GM12878 (cell line): ENCODE measurements at regions not wholly inside any gene's neighbourhood (a gene's known extent, or its start where the extent isn't known, plus 50 kb on each side); places are given as distances from the start of the nearest gene placed in this dataset.

ENCODE experiments used
- ATAC-seq: fragments of 200-7000 bp; cut with Tn5 transposase; 3 replicates; pipeline ENCODE4 v1.9.1; 2020; ENCODE audit warnings: mild to moderate bottlenecking, moderate library complexity
- BruUV-seq: library from RNA; stranded (reverse); fragments of 400-500 nt; replicated peaks from 2 replicates; lab custom pipeline; 2021; lab: Mats Ljungman, UMichigan
- CTCF ChIA-PET: fragments of 300-600 bp; sonication (Branson Sonifier 250); formaldehyde crosslinking; extraction: SDS; loops from one replicate; lab custom pipeline; 2021; ENCODE audit warnings: inconsistent platforms; lab: Yijun Ruan, JAX
- POLR2A ChIA-PET: fragments of 350-600 bp; formaldehyde crosslinking; extraction: SDS; loops from one replicate; lab custom pipeline; 2021; ENCODE audit warnings: inconsistent platforms; lab: Charles Lee
- RAD21 ChIA-PET: fragments of 300-600 bp; sonication (Branson Sonifier 250); formaldehyde crosslinking; loops from one replicate; lab custom pipeline; 2023; ENCODE audit warnings: antibody characterized with exemption; ENCODE audit not compliant: unreplicated experiment; lab: Charles Lee
- SMC1A ChIA-PET: fragments of 300-600 bp; sonication (Branson Sonifier 250); formaldehyde crosslinking; loops from one replicate; lab custom pipeline; 2023; ENCODE audit not compliant: unreplicated experiment, uncharacterized antibody; lab: Charles Lee
- DNase-seq: peaks from one replicate; pipeline ENCODE4 v3.0.0-alpha.2; 2011; ENCODE audit warnings: low read depth, low spot score
- FAIRE-seq: peaks from 3 replicates; lab custom pipeline; 2011; peaks lifted over from hg19 to GRCh38; lab: Jason Lieb, UNC
- H2AFZ ChIP-seq: 2 replicates; pipeline ENCODE4 v1.6.0; 2011; ENCODE audit warnings: low read depth, low read length, control low read depth; ENCODE audit not compliant: control insufficient read depth
- H3K27ac ChIP-seq: 2 replicates; pipeline ENCODE4 v1.5.1; 2011; ENCODE audit warnings: control low read depth; ENCODE audit not compliant: control insufficient read depth, insufficient read depth
- H3K27me3 ChIP-seq, 2 experiments: replicated peaks in 1 of 2; 2 replicates each; pipeline versions ENCODE4 v1.6.0 to v1.6.1; 2011; ENCODE audit warnings: low read length in 1 of 2; ENCODE audit not compliant: control insufficient read depth in 2 of 2, insufficient read depth in 2 of 2
- H3K36me3 ChIP-seq, 2 experiments: 2 replicates each; pipeline ENCODE4 v1.5.1; 2011; ENCODE audit warnings: low read length in 1 of 2; ENCODE audit not compliant: control insufficient read depth in 2 of 2, insufficient read depth in 2 of 2
- H3K4me1 ChIP-seq: 2 replicates; pipeline ENCODE4 v1.6.1; 2011; ENCODE audit warnings: mild to moderate bottlenecking, low read length, moderate library complexity, mixed read lengths; ENCODE audit not compliant: control insufficient read depth, insufficient read depth
- H3K4me2 ChIP-seq: 2 replicates; pipeline ENCODE4 v1.6.0; 2011; ENCODE audit warnings: control low read depth; ENCODE audit not compliant: control insufficient read depth, insufficient read depth
- H3K4me3 ChIP-seq: fragments of 200-600 bp; sonication (generic); 2 replicates; pipeline ENCODE4 v1.5.1; 2016
- H3K79me2 ChIP-seq: 2 replicates; pipeline ENCODE4 v1.6.0; 2011; ENCODE audit warnings: low read length; ENCODE audit not compliant: control insufficient read depth, insufficient read depth
- H3K9ac ChIP-seq: 2 replicates; pipeline ENCODE4 v1.8.0; 2011; ENCODE audit warnings: low read length, control low read depth, mixed read lengths; ENCODE audit not compliant: control insufficient read depth, insufficient read depth
- H3K9me3 ChIP-seq: replicated peaks from 3 replicates; pipeline ENCODE4 v1.5.1; 2011; ENCODE audit warnings: mild to moderate bottlenecking, low read length; ENCODE audit not compliant: control insufficient read depth, insufficient read depth
- H4K20me1 ChIP-seq: 2 replicates; pipeline ENCODE4 v1.6.0; 2011; ENCODE audit not compliant: control insufficient read depth, insufficient read depth
- ATF7 ChIP-seq: fragments of 450-650 bp; IDR thresholded peaks from 2 replicates; pipeline ENCODE4 v1.6.1; 2016; ENCODE audit warnings: low read depth, mild to moderate bottlenecking
- BMI1 ChIP-seq: fragments of 450-650 bp; IDR thresholded peaks from 2 replicates; pipeline ENCODE4 v1.6.1; 2016; ENCODE audit warnings: mild to moderate bottlenecking, moderate library complexity, borderline replicate concordance
- CHD1 ChIP-seq: IDR thresholded peaks from 2 replicates; pipeline ENCODE4 v1.6.1; 2012; ENCODE audit warnings: low read depth, low read length, improper control_type of control experiment
- FOXM1 ChIP-seq: IDR thresholded peaks from 2 replicates; pipeline ENCODE4 v1.6.1; 2012; ENCODE audit warnings: low read depth, mild to moderate bottlenecking, inconsistent platforms, low read length, moderate library complexity
- NFIC ChIP-seq: IDR thresholded peaks from 2 replicates; pipeline ENCODE4 v1.6.1; 2012; ENCODE audit warnings: low read depth, mild to moderate bottlenecking, inconsistent platforms, low read length, moderate library complexity
- NKRF ChIP-seq: fragments of 450-650 bp; conservative IDR thresholded peaks from 2 replicates; pipeline ENCODE4 v1.6.1; 2017; ENCODE audit warnings: mild to moderate bottlenecking, moderate library complexity
- RAD51 ChIP-seq: fragments of 450-650 bp; IDR thresholded peaks from 2 replicates; pipeline ENCODE4 v1.6.1; 2016; ENCODE audit warnings: moderate library complexity, mild to moderate bottlenecking, inconsistent platforms
- RUNX3 ChIP-seq: IDR thresholded peaks from 2 replicates; pipeline ENCODE4 v1.6.1; 2012; ENCODE audit warnings: low read length, inconsistent platforms
- SREBF2 ChIP-seq: IDR thresholded peaks from 2 replicates; pipeline ENCODE4 v1.6.1; 2012; ENCODE audit warnings: mild to moderate bottlenecking, low read length
- SUZ12 ChIP-seq: fragments of 200-600 bp; sonication (generic); IDR thresholded peaks from one replicate; pipeline ENCODE4 v1.6.1; 2018; ENCODE audit warnings: antibody characterized with exemption, mild to moderate bottlenecking; ENCODE audit not compliant: unreplicated experiment
- TCF7 ChIP-seq: IDR thresholded peaks from 2 replicates; pipeline ENCODE4 v1.6.1; 2014; ENCODE audit warnings: antibody characterized with exemption, borderline replicate concordance
- ZBED1 ChIP-seq: IDR thresholded peaks from 2 replicates; pipeline ENCODE4 v1.6.1; 2016; ENCODE audit warnings: borderline replicate concordance
- WGBS: methylation state at CpG from one replicate; pipeline ENCODE4 v1.1.6; 2016; ENCODE audit warnings: low lambda C conversion rate; ENCODE audit not compliant: insufficient replicate concordance, insufficient coverage; ENCODE audit errors: missing lambda C conversion rate; 5-methylcytosine and 5-hydroxymethylcytosine counted together
- in situ Hi-C: fragments of 300-500 bp; cut with MboI; formaldehyde crosslinking; loops from 9 replicates; pipeline ENCODE4 v1.14.3; 2018; ENCODE audit warnings: mixed read lengths
- intact Hi-C: fragments of 100-400 bp; cut with micrococcal nuclease; formaldehyde crosslinking; loops from one replicate; pipeline ENCODE4 v1.14.2; 2022; ENCODE audit not compliant: unreplicated experiment

GRCh38 chr12:89185889-89186288 is 166.4 kb downstream of the DUSP6 start:
- TF ChIP-seq NFIC (no peak), SREBF2 (no peak), SUZ12 (no peak), CHD1 (no peak), ATF7 (no peak)
- TF ChIP-seq, all 136 proteins: peak for 0
- ChIA-PET SMC1A (interaction anchor here (1.2 kb wide), 1 partner anchor 10 kb away, joined by 3 read pairs; no protein-coding TSS in a partner anchor), RAD21 (no interaction called here), POLR2A (no interaction called here), CTCF (no interaction called here)
- no peak for FAIRE-seq
- H3K36me3 ChIP-seq: no peaks in the 10 kb centered on the region
- no peak overlapping the region for H2AFZ ChIP-seq
- no peak for ATAC-seq
- BruUV-seq: no TSS peak
- in situ Hi-C loops: no loop called here
- no peak overlapping the region for H3K27ac ChIP-seq
- WGBS: 60% methylated on average over 2 of the region's 2 CpGs
- no peaks in the 10 kb centered on the region for H3K9me3 ChIP-seq
- H4K20me1 ChIP-seq: no peaks in the 10 kb centered on the region
- no peaks in the 10 kb centered on the region for H3K79me2 ChIP-seq
- H3K27me3 ChIP-seq: no peaks in the 10 kb centered on the region
- H3K4me3 ChIP-seq: no peak overlapping the region
- DNase-seq: no peak
- H3K4me2 ChIP-seq: no peak overlapping the region
- no peaks in the 10 kb centered on the region for H3K4me1 ChIP-seq
- intact Hi-C loops: no loop called here
- no peak overlapping the region for H3K9ac ChIP-seq

GRCh38 chr12:89185181-89185580 is 167.1 kb downstream of the DUSP6 start:
- H2AFZ ChIP-seq: no peak overlapping the region
- no peak for FAIRE-seq
- no TSS peak for BruUV-seq
- no peak for ATAC-seq
- H3K9me3 ChIP-seq: no peaks in the 10 kb centered on the region
- ChIA-PET POLR2A (no interaction called here), SMC1A (interaction anchor here (1.2 kb wide), 1 partner anchor 20 kb away, joined by 3 read pairs; no protein-coding TSS in a partner anchor), CTCF (no interaction called here), RAD21 (no interaction called here)
- intact Hi-C loops: no loop called here
- no peak overlapping the region for H3K4me3 ChIP-seq
- DNase-seq: no peak
- H3K36me3 ChIP-seq: no peaks in the 10 kb centered on the region
- H3K9ac ChIP-seq: no peak overlapping the region
- H3K27ac ChIP-seq: no peak overlapping the region
- TF ChIP-seq RAD51 (no peak), FOXM1 (no peak), TCF7 (no peak), BMI1 (no peak), ZBED1 (no peak), NKRF (no peak), RUNX3 (no peak)
- in situ Hi-C loops: no loop called here
- H3K4me2 ChIP-seq: no peak overlapping the region
- H3K4me1 ChIP-seq: no peaks in the 10 kb centered on the region
- no peaks in the 10 kb centered on the region for H3K79me2 ChIP-seq
- WGBS: 32% methylated on average over 3 of the region's 3 CpGs
- H4K20me1 ChIP-seq: no peaks in the 10 kb centered on the region
- no peaks in the 10 kb centered on the region for H3K27me3 ChIP-seq
